Adipocyte (in vitro differentiated cells): ENCODE measurements at regions not wholly inside any gene's neighbourhood (a gene's known extent, or its start where the extent isn't known, plus 50 kb on each side); places are given as distances from the start of the nearest gene placed in this dataset.
A peak's percentile ranks its signal among the peaks of the same experiment; 100 is the strongest.

Experiments used
- DNase-seq: peaks from one replicate; pipeline ENCODE4 v3.0.0-alpha.2; 2015; ENCODE audit warnings: low read depth
- H3K27me3 ChIP-seq: replicated peaks from 2 replicates; pipeline ENCODE4 v1.7.0; 2013; ENCODE audit warnings: mild to moderate bottlenecking, low read length, moderate library complexity; ENCODE audit not compliant: control insufficient read depth, insufficient read depth
- H3K36me3 ChIP-seq: 2 replicates; pipeline ENCODE4 v1.7.0; 2013; ENCODE audit warnings: low read length, mild to moderate bottlenecking, moderate library complexity; ENCODE audit not compliant: control insufficient read depth, insufficient read depth, severe bottlenecking
- H3K4me1 ChIP-seq: 2 replicates; pipeline ENCODE4 v1.7.0; 2013; ENCODE audit warnings: mild to moderate bottlenecking, low read length, moderate library complexity; ENCODE audit not compliant: control insufficient read depth, insufficient read depth
- H3K4me3 ChIP-seq: 2 replicates; pipeline ENCODE4 v1.7.0; 2013; ENCODE audit warnings: mild to moderate bottlenecking, low read length, moderate library complexity
- H3K9ac ChIP-seq: 2 replicates; pipeline ENCODE4 v1.7.0; 2013; ENCODE audit warnings: mild to moderate bottlenecking, low read length, moderate library complexity
- H3K9me3 ChIP-seq: 2 replicates; pipeline ENCODE4 v1.7.0; 2013; ENCODE audit warnings: mild to moderate bottlenecking, low read length, moderate library complexity; ENCODE audit not compliant: control insufficient read depth

GRCh38 chr18:24741321-24741720 lies 280.9 kb downstream of the HRH4 start:
- Histone ChIP-seq H3K4me3 (no peak overlapping the region), H3K36me3 (no peaks in the 10 kb centered on the region), H3K9ac (no peak overlapping the region)

GRCh38 chr18:24741965-24742724 lies 281.7 kb downstream of the HRH4 start:
- H3K9me3 ChIP-seq: no peaks in the 10 kb centered on the region
- H3K9ac ChIP-seq: peak overlapping the region; percentile 25
- H3K36me3 ChIP-seq: no peaks in the 10 kb centered on the region
- no peaks in the 10 kb centered on the region for H3K27me3 ChIP-seq
- peak overlapping the region; percentile 34 for H3K4me3 ChIP-seq
- DNase-seq: peak; percentile 10
- peaks cover 27% of the 10 kb centered on the region for H3K4me1 ChIP-seq

More at GRCh38 chr18:24741321-24741720, 280.9 kb downstream of the HRH4 start:
- no peaks in the 10 kb centered on the region for H3K27me3 ChIP-seq
- no peaks in the 10 kb centered on the region for H3K9me3 ChIP-seq
- no peak for DNase-seq
- peaks cover 35% of the 10 kb centered on the region for H3K4me1 ChIP-seq

- no peaks in the 10 kb centered on the region for H3K36me3 ChIP-seq
- no peaks in the 10 kb centered on the region for H3K4me1 ChIP-seq
- H3K9me3 ChIP-seq: no peaks in the 10 kb centered on the region
- DNase-seq: no peak
- H3K9ac ChIP-seq: no peak overlapping the region
- H3K4me3 ChIP-seq: no peak overlapping the region
- no peaks in the 10 kb centered on the region for H3K27me3 ChIP-seq
These were observed 294.3 kb downstream of the HRH4 start for GRCh38 chr18:24754583-24755253.

GRCh38 chr18:24756385-24756784 lies 295.9 kb downstream of the HRH4 start:
- H3K9ac ChIP-seq: no peak overlapping the region
- H3K27me3 ChIP-seq: no peaks in the 10 kb centered on the region
- H3K36me3 ChIP-seq: no peaks in the 10 kb centered on the region
- H3K4me3 ChIP-seq: no peak overlapping the region
- peaks cover 3% of the 10 kb centered on the region for H3K9me3 ChIP-seq
- H3K4me1 ChIP-seq: no peaks in the 10 kb centered on the region
- DNase-seq: no peak

GRCh38 chr18:24757134-24757533 lies 296.7 kb downstream of the HRH4 start:
- H3K4me1 ChIP-seq: peaks cover under 1% of the 10 kb centered on the region
- DNase-seq: no peak
- no peak overlapping the region for H3K4me3 ChIP-seq
- no peaks in the 10 kb centered on the region for H3K36me3 ChIP-seq
- H3K9ac ChIP-seq: no peak overlapping the region
- H3K27me3 ChIP-seq: no peaks in the 10 kb centered on the region
- H3K9me3 ChIP-seq: peaks cover 9% of the 10 kb centered on the region

- Histone ChIP-seq H3K4me1 (peaks cover 44% of the 10 kb centered on the region), H3K4me3 (peak overlapping the region; percentile 45), H3K9me3 (peaks cover 9% of the 10 kb centered on the region), H3K27me3 (no peaks in the 10 kb centered on the region), H3K36me3 (no peaks in the 10 kb centered on the region), H3K9ac (no peak overlapping the region)
- no peak for DNase-seq
These were observed 301.3 kb downstream of the HRH4 start for GRCh38 chr18:24761765-24762164.

- peaks cover 51% of the 10 kb centered on the region for H3K4me1 ChIP-seq
- peaks cover 9% of the 10 kb centered on the region for H3K9me3 ChIP-seq
- no peaks in the 10 kb centered on the region for H3K36me3 ChIP-seq
- DNase-seq: no peak
- peak overlapping the region; percentile 35 for H3K4me3 ChIP-seq
- H3K27me3 ChIP-seq: no peaks in the 10 kb centered on the region
- H3K9ac ChIP-seq: no peak overlapping the region
These were observed 302.1 kb downstream of the HRH4 start for GRCh38 chr18:24762511-24762910.

GRCh38 chr18:24763765-24764513 lies 303.5 kb downstream of the HRH4 start:
- no peak for DNase-seq
- Histone ChIP-seq H3K4me3 (peak overlapping the region; percentile 60), H3K4me1 (peaks cover 61% of the 10 kb centered on the region), H3K9ac (no peak overlapping the region), H3K27me3 (no peaks in the 10 kb centered on the region), H3K36me3 (no peaks in the 10 kb centered on the region), H3K9me3 (peaks cover 9% of the 10 kb centered on the region)

- Histone ChIP-seq H3K4me3 (peak overlapping the region; percentile 60), H3K36me3 (no peaks in the 10 kb centered on the region), H3K9me3 (peaks cover 9% of the 10 kb centered on the region), H3K4me1 (peaks cover 61% of the 10 kb centered on the region), H3K27me3 (no peaks in the 10 kb centered on the region), H3K9ac (no peak overlapping the region)
- DNase-seq: no peak
These were observed 304.3 kb downstream of the HRH4 start for GRCh38 chr18:24764766-24765165.

- H3K9me3 ChIP-seq: peaks cover 6% of the 10 kb centered on the region
- H3K4me3 ChIP-seq: no peak overlapping the region
- no peaks in the 10 kb centered on the region for H3K27me3 ChIP-seq
- H3K36me3 ChIP-seq: no peaks in the 10 kb centered on the region
- H3K9ac ChIP-seq: no peak overlapping the region
- H3K4me1 ChIP-seq: peaks cover 61% of the 10 kb centered on the region
- DNase-seq: no peak
These were observed 305.9 kb downstream of the HRH4 start for GRCh38 chr18:24766376-24766775.

- no peak for DNase-seq
- peaks cover 28% of the 10 kb centered on the region for H3K4me1 ChIP-seq
- no peaks in the 10 kb centered on the region for H3K27me3 ChIP-seq
- H3K36me3 ChIP-seq: no peaks in the 10 kb centered on the region
- no peaks in the 10 kb centered on the region for H3K9me3 ChIP-seq
- no peak overlapping the region for H3K9ac ChIP-seq
- H3K4me3 ChIP-seq: no peak overlapping the region
These were observed 310.0 kb downstream of the HRH4 start for GRCh38 chr18:24770311-24771024.
